Left colon (tissue), 2 donors: ENCODE measurements at regions not wholly inside any gene's neighbourhood (a gene's known extent, or its start where the extent isn't known, plus 50 kb on each side); places are given as distances from the start of the nearest gene placed in this dataset.
"Not testable (repeated sequence)": the region's sequence is repeated elsewhere in the genome, so short reads cannot be mapped to it uniquely, and the experiment has no call there.

Experiments
- ATAC-seq: fragments of 200-7000 bp; cut with Tn5 transposase; one replicate; pipeline ENCODE4 v1.9.1; 2020; ENCODE audit warnings: mild to moderate bottlenecking, moderate library complexity
- DNase-seq, 2 donors: peaks; one replicate each; pipeline ENCODE4 v3.0.0-alpha.2; 2020
- intact Hi-C, 2 donors: fragments of 100-400 bp; cut with DNase I in 1 of 2; cut with micrococcal nuclease in 1 of 2; formaldehyde crosslinking; loops; one replicate each; pipeline versions ENCODE4 v1.11.2 to v1.14.0; 2022; cut with DNase I, micrococcal nuclease
- donor health status: DM: no; HTN: no; CAD: no.
- donor health status: DM: yes; HTN: yes; CAD: no.

DNA sequence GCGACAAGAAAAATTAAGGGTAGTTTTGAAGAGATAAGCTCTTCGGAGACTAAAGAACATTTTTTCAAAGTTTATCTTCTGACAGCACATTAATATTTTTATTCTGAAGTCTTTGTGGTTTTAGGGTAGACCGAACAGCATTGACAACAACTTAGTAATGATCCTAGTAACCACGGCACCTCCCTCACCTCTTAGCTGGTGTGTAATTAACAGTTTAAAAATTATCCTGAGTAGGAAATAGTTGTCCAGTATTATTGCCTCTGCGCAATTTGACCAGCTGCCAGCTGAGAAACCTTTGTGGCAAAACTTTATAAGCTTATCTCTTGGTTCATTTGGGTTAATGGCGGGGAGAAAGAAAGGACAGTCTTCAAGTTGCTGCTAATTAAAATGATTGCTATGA, 213.6 kb downstream of the CBLL2 start:
- intact Hi-C loops, result no loop called here
- DNase-seq, result no peak
- ATAC-seq, result no peak

DNA sequence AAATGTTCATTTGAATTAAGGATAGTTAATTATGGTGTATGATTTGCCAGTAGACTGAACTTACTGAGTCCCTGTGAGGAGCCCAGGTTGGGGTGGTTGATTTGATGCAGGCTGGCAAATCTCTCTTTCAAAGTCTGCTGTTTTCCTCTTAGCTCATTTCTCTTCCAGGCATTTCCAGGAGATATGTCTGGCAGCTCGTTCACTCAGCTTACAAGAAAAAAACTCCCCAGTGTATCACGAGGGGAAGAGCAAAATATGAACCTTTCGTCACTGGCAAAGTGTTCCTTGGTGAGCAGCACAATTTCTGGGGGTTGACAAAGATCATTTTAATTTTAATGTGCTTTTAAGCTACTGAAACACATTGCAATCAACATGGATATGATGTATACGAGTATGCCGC, 244.2 kb downstream of the CBLL2 start:
- DNase-seq, result no peak
- intact Hi-C loops, result no loop called here
- ATAC-seq, result no peak

- ATAC-seq (no peak), DNase-seq (no peak)
- intact Hi-C loops, result no loop called here
Observed at GRCh38 chrX:22520128-22520828, 247.6 kb downstream of the CBLL2 start.

DNA sequence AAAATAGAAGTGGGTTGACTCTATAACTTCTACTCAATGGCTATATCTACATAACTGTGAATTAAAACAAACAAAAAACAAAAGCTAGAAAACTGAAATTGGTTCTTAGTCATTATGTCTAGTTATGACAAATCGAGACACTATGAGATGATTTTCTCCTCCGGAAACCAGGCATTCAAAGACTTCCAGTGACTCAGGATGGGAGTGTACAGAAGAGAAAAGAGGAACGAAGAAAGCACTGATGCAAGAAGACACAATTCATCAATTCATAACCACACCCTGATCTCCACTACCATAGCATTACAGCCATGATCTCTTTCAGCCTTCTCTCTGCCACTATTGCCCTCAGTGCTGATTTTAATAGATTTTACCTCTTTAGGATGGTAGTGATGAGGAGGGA, 253.6 kb downstream of the CBLL2 start:
- DNase-seq (no peak), ATAC-seq (no peak)
- intact Hi-C loops, result no loop called here

DNA sequence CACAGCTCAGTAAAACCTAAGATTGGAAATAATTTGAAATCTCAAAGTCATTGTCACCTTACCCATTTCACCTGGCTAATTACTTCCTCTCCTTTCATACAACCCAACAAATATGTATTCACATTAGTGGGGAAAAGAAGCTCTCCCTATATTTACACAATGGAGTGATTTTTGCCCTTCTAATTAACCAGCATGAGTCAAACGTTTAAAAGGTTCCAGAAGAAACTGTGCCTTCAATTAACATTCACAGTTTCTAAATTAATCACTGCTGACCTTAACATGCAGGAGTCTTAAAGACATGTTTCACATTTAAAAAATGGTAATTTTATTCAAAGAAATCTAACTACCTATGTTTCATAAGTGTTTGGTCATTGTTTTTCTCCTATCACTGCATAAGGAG, 254.6 kb downstream of the CBLL2 start:
- ATAC-seq, result no peak
- DNase-seq, result no peak
- intact Hi-C loops, result no loop called here

GRCh38 chrX:22533898-22534297, 261.2 kb downstream of the CBLL2 start:
- intact Hi-C loops, result no loop called here
- ATAC-seq (no peak), DNase-seq (no peak)

- ATAC-seq (no peak), DNase-seq (no peak)
- intact Hi-C loops, result no loop called here
Observed at GRCh38 chrX:22534643-22535042, 261.9 kb downstream of the CBLL2 start.

- DNase-seq (no peak), ATAC-seq (no peak)
- intact Hi-C loops, result no loop called here
Observed at GRCh38 chrX:22536746-22537304, 264.1 kb downstream of the CBLL2 start.

DNA sequence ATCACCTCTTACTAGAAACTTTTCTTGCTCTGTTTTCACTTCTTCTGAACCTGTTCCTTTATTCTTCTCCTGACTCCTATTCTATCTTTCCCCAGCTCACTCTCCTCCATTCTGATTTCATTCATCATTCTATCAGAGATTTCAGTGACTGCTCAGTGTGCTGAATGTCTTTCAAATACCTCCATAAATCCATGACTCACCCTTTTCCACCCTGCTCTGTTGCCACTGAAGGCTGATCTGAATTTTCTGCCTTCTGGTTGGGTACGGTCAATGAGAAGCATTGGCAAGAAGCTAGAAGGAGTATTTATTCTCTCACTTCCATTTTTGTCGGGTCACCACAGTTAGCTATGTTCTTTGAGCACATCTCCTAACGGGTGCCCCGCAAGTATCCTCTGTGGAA, 265.9 kb downstream of the CBLL2 start:
- no peak for ATAC-seq
- DNase-seq, result no peak
- intact Hi-C loops, result no loop called here

GRCh38 chrX:22541926-22542325, 269.2 kb downstream of the CBLL2 start:
- ATAC-seq (no peak), DNase-seq (no peak)
- intact Hi-C loops, result no loop called here

GRCh38 chrX:22542641-22543040, 269.9 kb downstream of the CBLL2 start:
- DNase-seq (no peak), ATAC-seq (no peak)
- intact Hi-C loops, result no loop called here

- intact Hi-C loops, result no loop called here
- DNase-seq, result no peak
- ATAC-seq, result no peak
Observed at GRCh38 chrX:22559506-22559905, 286.8 kb downstream of the CBLL2 start.

GRCh38 chrX:22575161-22575845, 302.6 kb downstream of the CBLL2 start:
- ATAC-seq (no peak), DNase-seq (no peak)
- intact Hi-C loops, result no loop called here

DNA sequence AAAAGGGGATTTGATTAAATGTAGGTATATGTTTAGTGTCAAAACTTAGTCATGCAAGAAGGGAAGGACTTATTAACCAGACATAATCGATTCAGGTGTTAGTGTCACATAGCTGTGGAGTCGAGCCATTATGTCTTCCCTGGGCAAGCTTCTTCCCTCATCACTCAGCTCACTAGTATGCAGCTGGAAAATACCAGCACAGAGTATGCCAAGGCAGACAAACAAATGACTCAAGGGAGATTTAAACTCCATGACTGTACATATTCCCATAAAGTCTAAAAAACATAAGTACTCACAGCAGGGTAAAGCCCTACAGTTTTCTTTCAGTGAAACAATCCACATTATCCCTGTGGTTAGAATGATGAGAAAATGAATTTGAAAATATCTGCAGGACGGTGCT, 304.5 kb downstream of the CBLL2 start:
- no peak for ATAC-seq
- no peak for DNase-seq
- intact Hi-C loops, result no loop called here

DNA sequence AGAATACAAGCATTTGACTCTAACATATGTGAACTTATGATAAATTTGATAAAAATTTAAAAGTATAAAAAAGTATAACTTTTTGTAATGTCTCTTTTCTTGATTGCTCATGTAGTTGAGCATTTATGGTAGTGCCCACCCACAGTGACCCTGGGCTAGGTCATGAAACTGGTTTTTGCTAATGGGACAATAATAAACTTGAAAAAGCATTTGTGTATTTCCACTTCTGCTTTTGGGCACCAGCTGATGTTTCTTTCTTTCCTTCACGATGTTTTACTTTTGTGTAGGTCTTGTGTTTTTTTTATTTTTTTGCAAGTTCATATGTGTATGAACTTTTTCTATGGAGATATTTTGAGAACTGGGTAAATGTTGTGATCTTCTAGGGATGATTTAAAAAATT, 313.1 kb downstream of the CBLL2 start:
- no peak for ATAC-seq
- no peak for DNase-seq
- intact Hi-C loops, result no loop called here

DNA sequence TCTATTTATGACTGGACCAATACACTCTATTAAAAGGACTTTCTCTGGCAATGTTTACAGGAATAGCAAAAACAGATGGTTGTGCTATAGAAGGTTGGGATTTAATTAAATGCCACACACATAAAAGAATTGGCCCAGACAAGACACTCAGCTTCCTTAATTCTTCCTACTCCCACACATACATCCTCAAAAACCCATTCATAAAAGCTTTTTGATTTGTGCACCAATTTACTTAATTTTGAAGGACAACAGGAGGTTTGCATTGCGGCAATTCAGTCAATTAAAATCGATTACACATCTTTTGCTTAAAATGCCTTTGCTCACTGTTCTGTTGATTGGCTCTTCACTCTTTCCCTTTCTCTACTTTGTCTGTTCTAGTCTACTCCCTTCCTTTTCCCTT, 317.1 kb downstream of the CBLL2 start:
- intact Hi-C loops, result no loop called here
- ATAC-seq (no peak), DNase-seq (no peak)

DNA sequence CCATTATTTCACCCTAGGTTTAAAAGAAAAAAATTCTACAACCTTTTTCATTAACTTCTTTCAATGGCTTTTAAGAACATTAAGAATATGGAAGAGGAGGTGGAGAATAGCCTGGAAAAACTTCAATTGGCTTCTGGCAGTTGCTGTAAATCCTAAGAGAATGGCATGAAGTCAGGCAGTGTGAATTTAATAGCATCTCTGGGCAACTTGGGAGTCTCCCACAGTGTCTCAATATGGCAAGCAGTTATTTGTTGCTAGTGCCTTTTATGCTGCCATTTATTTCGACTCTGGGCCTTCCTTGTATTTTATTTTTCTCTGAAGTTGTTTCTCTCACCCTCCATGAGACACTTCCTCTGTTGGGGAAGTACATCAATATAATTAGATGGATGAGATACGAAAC, 322.1 kb downstream of the CBLL2 start:
- no peak for ATAC-seq
- no peak for DNase-seq
- intact Hi-C loops, result no loop called here

GRCh38 chrX:22603060-22603459, 330.3 kb downstream of the CBLL2 start:
- intact Hi-C loops, result no loop called here
- ATAC-seq, result no peak
- no peak for DNase-seq

DNA sequence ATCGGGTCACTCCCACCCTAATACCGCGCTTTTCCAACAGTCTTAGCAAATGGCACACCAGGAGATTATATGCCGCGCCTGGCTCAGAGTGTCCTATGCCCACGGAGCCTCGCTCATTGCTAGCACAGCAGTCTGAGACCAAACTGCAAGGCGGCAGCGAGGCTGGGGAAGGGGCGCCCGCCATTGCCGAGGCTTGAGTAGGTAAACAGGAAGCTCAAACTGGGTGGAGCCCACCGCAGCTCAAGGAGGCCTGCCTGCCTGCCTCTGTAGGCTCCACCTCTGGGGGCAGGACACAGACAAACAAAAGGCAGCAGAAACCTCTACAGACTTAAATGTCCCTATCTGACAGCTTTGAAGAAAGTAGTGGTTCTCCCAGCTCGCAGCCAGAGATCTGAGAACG, 336.7 kb downstream of the CBLL2 start:
- intact Hi-C loops, DNase-seq, ATAC-seq: not testable (repeated sequence)

DNA sequence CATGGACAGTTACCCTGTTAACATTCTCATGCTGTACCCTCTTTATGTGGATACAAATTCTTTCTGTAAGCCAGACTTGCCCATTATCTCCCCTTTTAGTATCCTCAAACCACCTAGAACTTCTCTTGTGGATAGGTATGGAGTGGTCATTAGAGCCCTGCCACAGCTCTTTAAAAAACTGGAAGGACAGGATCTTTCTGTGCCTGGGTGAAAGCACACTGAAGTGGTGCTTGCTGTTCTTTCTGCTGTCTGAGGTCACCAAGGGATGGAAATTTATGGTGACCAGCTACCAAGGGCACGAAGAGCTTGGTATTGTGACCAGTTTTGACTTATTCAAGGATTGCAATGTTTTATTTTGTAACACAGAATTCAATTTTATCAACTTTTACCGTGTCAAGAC, 344.2 kb downstream of the CBLL2 start:
- DNase-seq (no peak), ATAC-seq (no peak)
- intact Hi-C loops, result no loop called here

DNA sequence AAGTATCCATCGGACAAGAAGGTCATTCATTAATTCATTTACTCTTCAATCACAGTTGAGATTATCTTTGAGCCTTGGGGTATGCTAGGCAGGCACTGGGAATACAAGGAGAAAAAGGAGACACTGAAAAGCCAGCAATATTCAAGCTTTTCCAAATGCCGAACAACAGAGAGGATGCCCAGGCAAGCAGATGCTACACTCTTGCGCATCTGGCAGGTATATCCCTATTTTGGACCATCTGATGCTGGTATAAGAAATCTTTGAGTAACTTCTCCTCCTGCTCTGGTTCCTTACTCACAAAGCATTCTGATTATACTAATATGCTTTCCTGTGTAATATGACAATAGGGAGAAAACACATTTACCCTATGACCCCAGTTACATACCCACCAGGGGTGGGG, 354.9 kb downstream of the CBLL2 start:
- DNase-seq (no peak), ATAC-seq (no peak)
- intact Hi-C loops, result no loop called here
